ENCODE measurements at regions not wholly inside any gene's neighbourhood (a gene's known extent, or its start where the extent isn't known, plus 50 kb on each side); places are given as distances from the start of the nearest gene placed in this dataset.

GRCh38 chr11:95365348-95365747, 134.3 kb upstream of the SESN3 start:
- no peak for TF ChIP-seq EP300 (IDR thresholded peaks at IDR 0.05)
- TF ChIP-seq, protein P1, sequence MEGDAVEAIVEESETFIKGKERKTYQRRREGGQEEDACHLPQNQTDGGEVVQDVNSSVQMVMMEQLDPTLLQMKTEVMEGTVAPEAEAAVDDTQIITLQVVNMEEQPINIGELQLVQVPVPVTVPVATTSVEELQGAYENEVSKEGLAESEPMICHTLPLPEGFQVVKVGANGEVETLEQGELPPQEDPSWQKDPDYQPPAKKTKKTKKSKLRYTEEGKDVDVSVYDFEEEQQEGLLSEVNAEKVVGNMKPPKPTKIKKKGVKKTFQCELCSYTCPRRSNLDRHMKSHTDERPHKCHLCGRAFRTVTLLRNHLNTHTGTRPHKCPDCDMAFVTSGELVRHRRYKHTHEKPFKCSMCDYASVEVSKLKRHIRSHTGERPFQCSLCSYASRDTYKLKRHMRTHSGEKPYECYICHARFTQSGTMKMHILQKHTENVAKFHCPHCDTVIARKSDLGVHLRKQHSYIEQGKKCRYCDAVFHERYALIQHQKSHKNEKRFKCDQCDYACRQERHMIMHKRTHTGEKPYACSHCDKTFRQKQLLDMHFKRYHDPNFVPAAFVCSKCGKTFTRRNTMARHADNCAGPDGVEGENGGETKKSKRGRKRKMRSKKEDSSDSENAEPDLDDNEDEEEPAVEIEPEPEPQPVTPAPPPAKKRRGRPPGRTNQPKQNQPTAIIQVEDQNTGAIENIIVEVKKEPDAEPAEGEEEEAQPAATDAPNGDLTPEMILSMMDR (IDR thresholded peaks at IDR 0.05) = no peak

Measured in ovary (tissue), 3 donors.